NCI-H1694 treated with DMSO at 0.1 percent for 48 hours (cell line): ENCODE measurements at regions not wholly inside any gene's neighbourhood (a gene's known extent, or its start where the extent isn't known, plus 50 kb on each side); places are given as distances from the start of the nearest gene placed in this dataset.
"Not testable (repeated sequence)": the region's sequence is repeated elsewhere in the genome, so short reads cannot be mapped to it uniquely, and the experiment has no call there.

Source experiments
- DNase-seq: peaks from one replicate; lab custom pipeline; 2025; lab: John Stamatoyannopoulos, UW

- DNase-seq: no peak
Measured at GRCh38 chr1:157460381-157460780, 91.9 kb downstream of the FCRL5 start.

GRCh38 chr1:157457279-157457678 is 95.0 kb downstream of the FCRL5 start:
- DNase-seq: no peak

- DNase-seq: no peak
Measured at GRCh38 chr1:157455318-157455717, 97.0 kb downstream of the FCRL5 start.

GRCh38 chr1:157450106-157450505 is 102.2 kb downstream of the FCRL5 start:
- no peak for DNase-seq

- DNase-seq: no peak
Measured at GRCh38 chr1:157448636-157449035, 103.7 kb downstream of the FCRL5 start.

DNA sequence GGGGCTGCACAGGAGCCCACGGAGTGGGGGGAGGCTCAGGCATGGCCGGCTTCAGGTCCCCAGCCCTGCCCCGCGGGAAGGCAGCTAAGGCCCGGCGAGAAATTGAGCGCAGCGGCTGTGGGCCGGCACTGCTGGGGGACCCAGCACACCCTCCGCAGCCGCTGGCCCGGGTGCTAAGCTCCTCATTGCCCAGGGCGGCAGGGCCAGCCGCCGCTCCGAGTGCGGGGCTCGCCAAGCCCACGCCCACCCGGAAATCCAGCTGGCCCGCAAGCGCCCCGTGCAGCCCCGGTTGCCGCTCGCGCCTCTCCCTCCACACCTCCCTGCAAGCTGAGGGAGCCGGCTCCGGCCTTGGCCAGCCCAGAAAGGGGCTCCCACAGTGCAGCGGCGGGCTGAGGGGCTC is 106.0 kb downstream of the FCRL5 start:
- DNase-seq: not testable (repeated sequence)

DNA sequence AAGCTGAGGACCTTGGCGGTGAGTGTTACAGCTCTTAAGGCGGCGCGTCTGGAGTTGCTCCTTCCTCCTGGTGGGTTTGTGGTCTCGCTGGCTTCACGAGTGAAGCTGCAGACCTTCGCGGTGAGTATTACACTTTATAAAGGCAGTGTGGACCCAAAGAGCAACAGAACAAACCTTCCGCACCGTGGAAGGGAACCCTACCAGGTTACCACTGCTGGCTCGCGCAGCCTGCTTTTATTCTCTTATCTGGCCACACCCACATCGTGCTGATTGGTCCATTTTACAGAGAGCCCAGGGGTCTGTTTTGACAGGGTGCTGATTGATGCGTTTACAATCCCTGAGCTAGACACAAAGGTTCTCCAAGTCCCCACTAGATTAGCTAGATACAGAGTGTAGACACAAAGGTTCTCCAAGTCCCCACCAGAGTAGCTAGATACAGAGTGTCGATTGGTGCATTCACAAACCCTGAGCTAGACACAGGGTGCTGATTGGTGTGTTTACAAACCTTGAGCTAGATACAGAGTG is 106.6 kb downstream of the FCRL5 start:
- not testable (repeated sequence) for DNase-seq

DNA sequence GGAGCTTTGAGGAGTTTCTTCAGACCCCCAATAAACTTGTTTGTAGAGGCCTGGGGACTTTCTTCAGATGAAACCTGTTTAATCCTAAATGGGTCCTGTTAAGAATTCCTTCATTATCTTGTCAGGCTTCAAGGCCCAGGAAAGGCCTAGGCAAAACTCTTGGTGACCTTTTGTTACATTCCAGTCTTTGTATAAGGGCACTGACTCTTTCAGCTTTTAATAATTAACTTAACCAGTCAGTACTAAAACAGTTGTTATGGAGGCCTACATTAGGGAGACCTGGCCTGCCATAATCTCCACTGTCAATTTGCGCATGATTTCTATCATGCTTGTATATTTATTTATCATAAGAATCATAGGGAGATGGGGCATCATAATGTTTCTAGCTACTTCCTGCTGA is 110.2 kb downstream of the FCRL5 start:
- DNase-seq: no peak

DNA sequence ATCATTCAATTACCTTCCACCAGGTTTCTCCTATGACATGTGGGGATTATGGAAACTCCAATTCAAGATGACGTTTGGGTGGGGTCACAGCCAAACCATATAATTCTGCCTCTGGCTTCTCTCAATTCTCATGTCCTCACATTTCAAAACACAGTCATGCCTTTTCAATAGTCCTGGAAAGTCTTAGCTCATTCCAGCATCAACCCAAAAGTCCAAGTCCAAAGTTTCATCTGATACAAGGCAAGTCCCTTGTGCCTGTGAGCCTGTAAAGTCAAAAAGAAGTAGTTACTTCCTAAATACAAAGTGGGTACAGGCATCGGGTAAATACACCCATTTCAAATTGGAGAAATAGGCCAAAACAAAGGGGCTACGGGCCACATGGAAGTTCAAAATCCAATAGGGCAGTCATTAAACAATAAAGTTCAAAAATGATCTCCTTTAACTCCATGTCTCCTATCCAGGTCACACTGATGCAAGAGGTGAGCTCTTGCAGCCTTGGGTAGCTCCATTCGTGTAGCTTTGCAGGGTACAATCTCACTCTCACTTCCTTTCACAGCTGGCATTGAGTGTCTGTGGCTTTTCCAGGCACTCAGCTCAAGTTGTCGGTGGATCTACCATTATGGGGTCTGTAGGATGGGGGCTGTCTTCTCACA is 112.9 kb downstream of the FCRL5 start:
- no peak for DNase-seq

DNA sequence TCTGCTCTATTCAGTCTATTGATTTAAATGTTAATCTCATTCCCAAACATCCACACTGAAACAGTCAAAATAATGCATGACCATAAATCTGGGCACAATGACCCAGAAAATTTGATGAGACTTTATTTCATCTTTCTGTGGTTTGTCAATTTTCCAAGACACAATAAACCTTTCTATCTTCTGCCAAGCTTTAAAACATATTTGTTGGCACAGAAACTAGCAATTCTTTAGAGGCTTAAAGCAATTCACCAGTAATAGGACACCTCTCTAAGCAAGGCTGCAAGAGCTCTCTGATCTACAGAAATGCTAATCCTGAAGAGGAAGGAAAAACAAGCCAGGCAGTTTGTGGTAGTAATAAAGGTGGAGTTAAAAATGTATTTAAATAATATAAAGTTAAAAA is 113.7 kb downstream of the FCRL5 start:
- no peak for DNase-seq

- DNase-seq: no peak
Measured at GRCh38 chr1:157438146-157438545, 114.2 kb downstream of the FCRL5 start.

GRCh38 chr1:157437296-157437695 is 115.0 kb downstream of the FCRL5 start:
- no peak for DNase-seq

DNA sequence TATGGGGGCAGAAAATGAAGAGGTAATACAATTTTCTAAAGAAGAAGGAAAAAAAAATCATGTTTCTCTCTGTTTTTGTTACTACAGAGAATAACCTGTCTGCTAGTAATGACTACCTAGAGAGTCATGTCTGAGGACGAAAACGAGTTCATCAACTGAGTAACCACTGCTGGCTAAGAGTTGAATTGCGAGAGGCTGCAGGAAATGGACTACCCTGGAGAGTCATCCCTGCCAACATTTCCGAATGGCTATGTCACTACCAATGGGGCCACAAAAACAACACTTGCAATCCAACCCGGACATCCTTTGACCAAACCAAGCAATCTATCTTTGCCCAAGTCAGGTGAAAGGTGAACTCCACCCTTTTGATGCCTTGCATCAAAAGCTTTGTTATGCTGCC is 120.6 kb downstream of the FCRL5 start:
- DNase-seq: no peak

- DNase-seq: no peak
Measured at GRCh38 chr1:157429601-157430240, 122.6 kb downstream of the FCRL5 start.

- not testable (repeated sequence) for DNase-seq
Measured at GRCh38 chr1:157423764-157424163, 128.6 kb downstream of the FCRL5 start.

- no peak for DNase-seq
Measured at GRCh38 chr1:157419845-157420542, 132.3 kb downstream of the FCRL5 start.

- DNase-seq: no peak
Measured at GRCh38 chr1:157418659-157419058, 133.7 kb downstream of the FCRL5 start.

GRCh38 chr1:157418231-157418630 is 134.1 kb downstream of the FCRL5 start:
- no peak for DNase-seq

DNA sequence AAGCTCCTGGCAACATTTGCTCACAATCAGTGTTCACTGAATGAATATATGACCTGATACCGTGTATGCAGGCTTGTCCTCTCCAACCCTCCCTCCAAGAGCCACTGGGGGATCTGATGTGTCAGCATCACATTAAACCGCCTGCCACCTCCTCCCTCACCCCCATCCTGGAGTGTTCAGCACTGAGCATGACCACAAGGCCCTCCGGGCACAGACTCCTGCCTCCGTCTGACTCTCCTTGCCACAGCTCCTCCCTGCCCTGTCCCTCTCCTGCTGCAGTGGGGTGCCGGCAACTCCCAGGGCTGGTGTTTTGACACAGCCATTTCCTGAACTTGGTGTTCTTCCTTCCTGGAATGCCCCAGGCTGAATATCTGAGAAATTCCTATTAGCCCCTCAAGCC is 136.7 kb downstream of the FCRL5 start:
- DNase-seq: no peak

- DNase-seq: no peak
Measured at GRCh38 chr1:157412308-157412707, 140.0 kb downstream of the FCRL5 start.

DNA sequence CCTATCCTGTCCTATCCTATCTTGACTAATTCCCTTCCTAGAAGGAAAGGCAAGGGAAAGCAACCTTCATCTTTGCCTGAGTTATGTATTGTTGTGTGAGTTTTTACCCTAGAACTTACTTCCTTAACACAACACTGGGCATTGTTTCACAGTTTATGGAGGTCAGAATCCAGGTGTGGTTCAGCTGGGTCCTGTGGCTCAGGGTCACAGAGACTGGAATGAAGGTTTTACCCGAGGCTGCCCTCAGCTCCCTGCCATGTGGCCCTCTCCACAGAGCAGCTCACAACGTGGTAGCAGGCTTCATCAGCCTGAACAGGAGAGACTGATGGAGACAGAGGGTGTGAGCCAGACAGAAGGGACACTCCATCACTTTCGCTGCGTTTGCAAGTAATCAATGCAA is 140.5 kb downstream of the FCRL5 start:
- DNase-seq: no peak

DNA sequence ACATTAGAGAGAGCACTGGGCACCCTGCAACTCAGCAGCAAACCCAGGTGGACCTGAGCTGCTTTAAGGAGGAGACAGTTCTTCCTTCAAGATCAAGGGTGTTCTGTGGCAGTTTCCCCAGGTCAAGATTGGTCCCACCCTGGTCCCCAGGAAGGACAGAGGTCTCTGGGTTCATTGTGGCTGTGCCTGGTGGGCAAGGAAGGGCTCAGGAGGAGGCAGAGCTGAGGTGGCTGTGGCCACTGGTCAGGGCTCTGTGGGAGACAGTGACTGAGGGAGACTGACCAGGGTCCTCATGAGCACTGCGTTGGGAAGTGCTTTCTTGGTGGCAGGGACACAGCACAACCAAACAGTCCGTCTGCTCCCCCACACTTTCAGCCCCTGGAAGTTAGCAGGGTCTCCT is 141.3 kb downstream of the FCRL5 start:
- no peak for DNase-seq

GRCh38 chr1:157410457-157410856 is 141.9 kb downstream of the FCRL5 start:
- DNase-seq: no peak
